ENCODE measurements at regions not wholly inside any gene's neighbourhood (a gene's known extent, or its start where the extent isn't known, plus 50 kb on each side); places are given as distances from the start of the nearest gene placed in this dataset.
"Not testable (repeated sequence)": the region's sequence is repeated elsewhere in the genome, so short reads cannot be mapped to it uniquely, and the experiment has no call there.

DNA sequence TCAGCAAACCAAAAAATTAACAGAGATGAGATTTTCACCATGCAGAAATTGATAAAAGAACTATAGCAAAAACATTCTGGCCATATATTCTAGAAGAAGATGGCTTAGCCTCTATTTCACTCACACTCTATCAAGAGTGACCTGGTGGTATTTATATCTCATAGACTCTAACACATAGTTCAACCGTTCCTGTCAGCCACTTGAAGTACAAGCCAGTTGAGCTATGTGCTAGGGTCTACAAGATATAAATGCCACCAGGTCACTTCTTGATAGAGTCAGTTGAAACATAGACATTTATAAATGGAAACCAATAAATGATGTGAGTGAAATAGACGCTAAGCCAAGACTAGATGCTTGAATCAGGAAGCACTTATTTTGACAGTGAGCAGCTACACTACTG lies 836.7 kb upstream of the EPHA5 start:
- DNase-seq = no peak

DNA sequence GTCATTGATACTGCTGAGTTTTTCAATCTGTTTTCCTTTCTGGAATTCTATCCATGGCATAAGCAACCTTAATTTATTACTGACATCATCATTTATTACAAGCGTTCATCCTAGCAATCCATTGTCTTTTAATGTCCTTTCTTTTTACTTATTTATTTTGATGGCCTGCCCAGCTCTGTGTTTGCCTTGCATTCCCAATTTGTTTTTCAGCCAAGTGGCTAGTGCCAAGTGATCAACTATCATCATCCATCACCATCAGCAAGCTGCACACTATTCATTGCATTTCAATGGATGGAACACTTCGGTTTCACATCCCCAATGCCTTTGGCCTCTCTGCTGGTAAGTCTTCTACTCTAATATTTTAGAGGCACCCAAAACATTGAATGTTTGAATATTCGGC lies 831.7 kb upstream of the EPHA5 start:
- no peak for DNase-seq

GRCh38 chr4:66490729-66491128 lies 820.4 kb upstream of the EPHA5 start:
- no peak for DNase-seq

- no peak for DNase-seq
Observed at GRCh38 chr4:66489783-66490452, 819.6 kb upstream of the EPHA5 start.

- no peak for DNase-seq
Observed at GRCh38 chr4:66489370-66489769, 819.1 kb upstream of the EPHA5 start.

- no peak for DNase-seq
Observed at GRCh38 chr4:66486068-66486467, 815.8 kb upstream of the EPHA5 start.

GRCh38 chr4:66482186-66482585 lies 811.9 kb upstream of the EPHA5 start:
- no peak for DNase-seq

- DNase-seq = peak; percentile 3
Observed at GRCh38 chr4:66475596-66475995, 805.3 kb upstream of the EPHA5 start.

- DNase-seq = no peak
Observed at GRCh38 chr4:66465111-66465510, 794.8 kb upstream of the EPHA5 start.

DNA sequence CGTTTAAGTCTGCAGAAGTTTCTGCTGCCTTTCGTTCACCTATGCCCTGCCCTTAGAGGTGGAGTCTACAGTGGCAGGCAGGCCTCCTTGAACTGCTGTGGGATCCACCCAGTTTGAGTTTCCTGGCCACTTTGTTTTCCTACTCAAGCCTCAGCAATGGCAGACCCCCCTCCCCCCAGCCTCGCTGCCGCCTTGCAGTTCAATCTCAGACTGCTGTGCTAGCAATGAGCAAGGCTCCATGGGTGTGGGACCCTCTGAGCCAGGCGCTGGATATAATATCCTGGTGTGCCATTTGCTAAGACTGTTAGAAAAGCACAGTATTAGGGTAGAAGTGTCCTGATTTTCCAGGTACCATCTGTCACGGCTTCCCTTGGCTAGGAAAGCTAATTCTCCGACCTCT lies 792.6 kb upstream of the EPHA5 start:
- not testable (repeated sequence) for DNase-seq

GRCh38 chr4:66451741-66452140 lies 781.5 kb upstream of the EPHA5 start:
- DNase-seq = no peak

GRCh38 chr4:66443008-66443407 lies 772.7 kb upstream of the EPHA5 start:
- no peak for DNase-seq

DNA sequence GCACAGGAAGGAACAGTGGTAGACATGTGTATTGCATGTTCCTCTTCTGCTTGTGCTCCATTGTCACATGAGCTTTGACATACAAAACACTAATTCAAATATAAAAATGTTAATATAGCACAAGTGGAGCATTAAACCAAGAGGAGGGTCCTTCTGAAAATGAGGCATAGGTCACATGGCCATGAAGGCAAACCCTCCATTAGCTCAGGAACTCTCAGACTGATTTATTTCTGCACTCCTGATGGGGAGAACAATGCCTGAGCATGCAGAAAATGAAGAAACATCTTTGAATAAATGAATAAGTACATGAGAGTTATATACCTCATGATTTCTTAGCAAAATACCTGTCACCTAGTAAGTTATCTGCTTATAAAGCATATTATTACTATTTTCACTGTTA lies 769.2 kb upstream of the EPHA5 start:
- DNase-seq = no peak

DNA sequence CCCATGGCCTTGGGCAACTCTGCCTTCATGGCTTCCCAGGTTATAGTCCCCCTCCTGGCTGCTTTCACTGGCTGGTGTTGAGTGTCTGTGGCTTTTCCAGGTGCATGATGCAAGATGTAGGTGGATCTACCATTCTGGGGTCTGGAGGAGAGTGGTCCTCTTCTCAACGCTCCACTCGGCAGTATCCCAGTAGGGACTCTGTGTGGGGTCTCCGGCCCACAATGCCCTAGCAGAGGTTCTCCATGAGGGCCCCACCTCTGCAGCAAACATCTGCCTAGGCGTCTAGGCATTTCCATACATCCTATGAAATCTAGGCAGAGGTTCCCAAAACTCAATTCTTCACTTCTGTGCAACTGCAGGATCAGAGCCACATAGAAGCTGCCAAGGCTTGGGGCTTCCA lies 763.4 kb upstream of the EPHA5 start:
- no peak for DNase-seq

GRCh38 chr4:66430856-66431255 lies 760.6 kb upstream of the EPHA5 start:
- no peak for DNase-seq

GRCh38 chr4:66429276-66429675 lies 759.0 kb upstream of the EPHA5 start:
- DNase-seq = no peak

- no peak for DNase-seq
Observed at GRCh38 chr4:66416425-66416824, 746.1 kb upstream of the EPHA5 start.

- DNase-seq = no peak
Observed at GRCh38 chr4:66404141-66404540, 733.9 kb upstream of the EPHA5 start.

DNA sequence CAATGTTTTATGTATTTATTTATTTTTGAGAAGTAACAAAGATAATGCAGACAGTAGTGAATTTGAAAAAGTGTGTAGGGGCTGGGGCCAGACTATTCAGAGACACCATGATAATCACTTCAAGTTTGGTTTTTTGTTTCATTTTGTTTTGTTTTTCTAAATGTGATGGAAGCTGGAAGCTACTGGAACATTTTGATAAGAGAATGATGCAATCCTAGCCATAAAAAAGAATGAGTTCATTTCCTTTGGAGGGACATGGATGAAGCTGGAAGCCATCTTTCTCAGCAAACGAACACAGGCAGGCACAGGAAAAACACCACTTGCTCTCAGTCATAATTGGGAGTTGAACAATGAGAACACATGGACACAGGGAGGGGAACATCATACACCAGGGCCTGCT lies 706.6 kb upstream of the EPHA5 start:
- no peak for DNase-seq

DNA sequence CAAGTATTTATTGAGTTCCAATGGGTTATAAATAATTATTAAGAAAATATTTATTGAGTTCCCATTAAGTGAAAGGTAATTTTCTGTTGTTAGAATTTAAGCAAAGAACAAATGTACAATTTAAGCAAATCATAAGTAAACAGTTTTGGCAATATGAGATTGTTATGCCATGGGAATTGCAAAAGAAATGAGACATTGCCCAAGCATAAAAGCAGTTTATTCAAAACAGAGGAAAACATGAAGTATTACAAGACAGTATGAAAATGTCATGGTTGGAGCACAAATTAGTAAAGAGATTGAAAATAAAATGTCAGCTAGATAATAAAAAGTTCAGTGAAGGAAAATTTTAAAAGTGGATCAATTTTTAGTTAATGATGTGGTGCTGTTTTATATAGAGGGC lies 706.1 kb upstream of the EPHA5 start:
- DNase-seq = no peak

- no peak for DNase-seq
Observed at GRCh38 chr4:66373268-66373667, 703.0 kb upstream of the EPHA5 start.

GRCh38 chr4:66372706-66373105 lies 702.4 kb upstream of the EPHA5 start:
- DNase-seq = no peak

- no peak for DNase-seq
Observed at GRCh38 chr4:66367043-66367660, 696.9 kb upstream of the EPHA5 start.

DNA sequence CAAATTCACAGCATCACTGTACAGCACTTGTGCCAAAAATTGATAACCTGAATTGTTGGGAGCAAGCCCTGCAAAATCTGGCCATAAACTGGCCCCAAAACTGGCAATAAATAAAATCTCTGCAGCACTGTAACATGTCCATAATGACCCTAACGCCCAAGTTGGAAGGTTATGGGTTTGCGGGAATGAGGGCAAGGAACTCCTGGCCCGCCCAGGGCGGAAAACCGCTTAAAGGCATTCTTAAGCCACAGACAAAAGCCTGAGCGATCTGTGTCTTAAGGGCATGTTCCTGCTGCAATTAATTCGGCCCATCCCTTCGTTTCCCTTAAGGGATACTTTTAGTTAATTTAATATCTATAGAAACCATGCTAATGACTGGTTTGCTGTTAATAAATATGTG lies 690.1 kb upstream of the EPHA5 start:
- not testable (repeated sequence) for DNase-seq

GRCh38 chr4:66357316-66357715 lies 687.0 kb upstream of the EPHA5 start:
- DNase-seq = no peak

Measured in hematopoietic multipotent progenitor cell treated with erythropoietin and hydrocortisone succinate and interleukin-3 and kit ligand, for 4 days (in vitro differentiated cells).